Hematopoietic multipotent progenitor cell treated with erythropoietin and hydrocortisone succinate and interleukin-3 and kit ligand, for 17 days (in vitro differentiated cells): ENCODE measurements at regions not wholly inside any gene's neighbourhood (a gene's known extent, or its start where the extent isn't known, plus 50 kb on each side); places are given as distances from the start of the nearest gene placed in this dataset.

ENCODE experiments used
- DNase-seq: peaks from one replicate; pipeline ENCODE4 v3.0.0-alpha.2; 2015; ENCODE audit warnings: low spot score

DNA sequence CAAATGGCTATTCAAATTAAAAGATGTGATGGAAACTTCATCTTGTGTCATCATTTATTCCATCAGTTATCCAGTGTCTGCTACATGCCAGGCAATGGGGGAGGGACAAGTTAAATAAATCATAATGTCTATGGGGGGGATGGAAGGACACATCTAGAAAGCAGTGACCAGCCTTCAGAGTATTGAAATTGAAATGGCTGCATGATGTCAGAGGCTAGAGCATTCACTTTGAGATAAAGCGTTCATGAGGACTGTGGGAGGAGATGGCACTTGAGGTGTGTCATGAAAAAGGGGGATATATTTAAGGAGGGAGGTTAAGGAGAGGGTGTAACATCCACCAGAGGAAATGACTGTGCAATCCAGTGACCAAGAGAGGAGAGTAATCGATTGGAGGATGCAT is 50.6 kb downstream of the SLIT2 start:
- DNase-seq: no peak

DNA sequence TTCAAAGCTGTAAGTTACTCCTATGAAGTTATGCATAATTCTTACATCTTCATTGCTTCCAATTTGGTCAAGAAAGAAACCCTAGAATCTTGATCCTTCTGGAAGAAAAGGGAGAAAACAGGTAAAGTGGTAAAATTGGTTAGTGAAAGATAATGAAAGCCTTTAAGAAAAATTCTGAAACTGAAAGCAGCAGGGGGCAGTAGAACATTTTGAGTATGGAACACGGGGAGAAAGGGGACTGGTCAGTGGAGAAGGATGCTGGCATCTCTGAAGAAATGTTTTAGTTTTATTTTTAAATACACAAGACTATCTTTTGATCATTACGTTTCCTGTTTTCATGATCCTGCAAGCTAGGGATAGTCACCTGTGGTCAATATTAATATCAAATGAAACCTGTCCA is 54.3 kb downstream of the SLIT2 start:
- DNase-seq: no peak

DNA sequence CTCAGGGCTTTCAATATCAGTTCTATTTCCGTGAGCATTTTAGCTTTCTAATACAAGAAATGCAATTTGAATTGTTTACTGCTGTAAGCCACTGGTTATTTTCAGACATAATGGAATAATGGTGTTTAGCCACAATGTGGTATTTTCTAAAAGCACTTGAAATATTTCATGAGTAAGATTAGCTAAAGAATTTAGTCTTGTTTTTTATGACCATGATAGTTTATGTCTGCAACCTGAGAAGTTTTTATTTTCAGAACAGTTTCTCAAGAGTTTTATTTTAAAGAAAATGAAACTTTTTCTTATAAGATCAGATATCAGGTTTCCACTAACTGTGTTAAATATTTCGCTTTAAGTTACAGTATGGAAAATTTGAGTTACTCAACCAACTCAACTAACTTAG is 60.2 kb downstream of the SLIT2 start:
- DNase-seq: no peak

DNA sequence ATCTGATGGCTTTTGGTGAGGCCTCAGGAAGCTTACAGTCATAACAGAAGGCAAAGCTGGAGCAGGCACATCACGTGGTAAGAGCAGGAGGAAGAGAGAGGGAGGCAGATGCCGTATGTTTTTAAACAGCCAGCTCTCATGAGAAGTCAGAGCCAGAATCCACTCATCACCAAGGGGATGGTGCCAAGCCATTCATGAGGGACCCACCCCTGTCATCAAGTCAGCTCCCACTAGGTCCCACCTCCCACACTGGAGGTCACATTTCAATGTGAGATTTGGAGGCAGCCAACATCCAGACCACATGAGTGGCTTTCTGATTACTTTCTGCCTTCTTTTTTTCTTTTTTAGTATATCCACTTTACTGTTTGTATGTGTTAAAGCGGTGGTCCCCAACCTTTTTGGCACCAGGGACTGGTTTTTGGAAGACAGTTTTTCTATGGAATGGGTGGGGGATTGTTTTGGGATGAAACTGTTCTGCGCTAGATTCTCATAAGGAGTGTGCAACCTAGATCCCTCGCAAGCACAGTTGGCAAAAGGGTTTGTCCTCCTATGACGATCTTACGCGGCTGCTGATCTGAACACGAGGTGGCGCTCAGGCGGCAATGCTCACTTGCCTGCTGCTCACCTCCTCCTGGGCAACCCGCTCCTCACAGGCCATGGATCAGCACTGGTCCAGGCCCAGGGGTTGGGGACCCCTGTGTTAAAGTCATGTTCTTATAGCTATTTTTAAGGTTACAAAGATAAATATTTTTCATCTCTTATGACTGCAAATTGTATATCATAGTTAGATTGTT is 61.7 kb downstream of the SLIT2 start:
- DNase-seq: no peak

DNA sequence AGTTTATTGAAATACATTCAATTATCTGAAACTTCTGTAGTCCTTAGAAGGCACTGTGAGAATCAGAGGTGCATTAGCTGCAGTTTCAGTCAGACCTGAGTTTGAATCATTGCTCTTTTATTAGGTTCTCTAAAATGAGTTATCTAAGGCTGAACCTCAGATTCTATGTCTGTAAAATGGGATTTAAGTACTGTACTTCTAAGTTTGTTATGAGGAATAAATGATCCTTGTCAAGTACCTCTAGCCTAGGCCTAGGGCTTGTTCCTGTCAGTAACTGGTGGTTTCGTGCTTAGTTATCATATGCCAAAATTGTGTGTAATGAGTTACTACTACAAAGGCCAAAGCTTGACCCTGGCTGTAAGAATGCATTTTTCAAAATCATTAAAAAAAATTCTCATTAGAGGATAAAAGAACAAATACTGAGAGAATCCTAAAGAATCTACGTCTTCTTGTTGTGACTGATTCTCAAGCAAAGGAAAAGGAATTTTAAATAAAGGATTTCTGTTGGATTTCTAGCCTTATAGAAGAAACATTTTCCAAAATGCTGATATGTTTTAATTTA is 65.8 kb downstream of the SLIT2 start:
- no peak for DNase-seq

DNA sequence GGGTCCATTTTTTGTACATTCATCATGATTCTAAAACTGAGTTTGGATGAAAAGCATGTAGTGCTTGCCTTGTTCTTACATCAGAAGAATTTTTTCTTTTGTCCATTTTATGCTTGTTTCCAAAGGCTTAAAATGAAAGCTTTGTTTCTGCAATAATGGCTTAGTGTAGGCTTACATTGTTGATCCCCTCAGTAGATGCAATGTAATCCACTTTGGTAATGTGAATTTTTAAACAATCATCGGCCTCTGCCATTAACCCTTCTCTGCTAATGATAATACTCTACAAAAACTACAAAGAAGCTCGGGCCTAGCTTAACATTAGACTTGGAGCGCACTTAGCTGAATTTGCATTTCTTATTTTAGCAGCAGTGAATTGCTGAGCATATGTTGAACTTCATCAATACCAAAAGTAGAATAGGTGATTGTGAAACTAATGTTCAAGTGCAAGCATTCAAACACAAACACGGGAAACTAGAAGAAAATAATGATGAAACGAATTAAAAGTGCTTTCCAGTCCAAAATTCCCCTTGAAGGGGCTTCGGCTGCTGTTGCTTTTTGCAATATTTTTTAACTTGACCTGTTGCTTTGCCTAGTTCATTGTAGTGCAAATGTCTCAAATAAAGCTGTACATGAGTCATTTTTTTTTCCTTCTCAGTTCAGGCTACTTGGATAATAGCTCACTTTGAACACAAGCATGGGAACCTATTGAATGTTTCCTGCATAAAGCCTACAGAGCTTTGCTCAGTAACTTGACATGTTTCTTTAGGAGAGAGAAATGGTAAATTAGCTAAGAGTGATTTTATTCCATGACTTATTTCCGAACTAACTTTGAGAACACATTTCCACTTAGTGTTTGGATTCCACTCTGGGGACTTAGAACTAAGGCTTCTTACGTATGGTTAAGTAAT is 66.5 kb downstream of the SLIT2 start:
- DNase-seq: no peak

DNA sequence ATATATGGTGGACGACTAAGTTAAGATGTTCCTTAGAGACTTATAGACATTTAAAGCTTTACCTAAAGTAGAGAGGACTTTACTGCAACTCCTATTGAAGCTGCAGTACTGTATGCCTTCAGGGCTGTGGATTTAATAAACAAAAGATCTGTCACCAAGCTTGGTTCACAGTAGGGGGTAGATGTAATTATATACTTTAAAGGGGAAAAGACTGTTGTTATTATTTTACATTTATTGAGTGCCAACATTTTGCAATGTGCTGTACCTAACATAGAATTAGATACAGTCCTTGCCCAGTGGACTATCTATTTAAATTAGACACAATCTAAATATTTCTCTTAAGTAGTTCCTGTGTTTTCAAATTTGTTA is 67.2 kb downstream of the SLIT2 start:
- no peak for DNase-seq

DNA sequence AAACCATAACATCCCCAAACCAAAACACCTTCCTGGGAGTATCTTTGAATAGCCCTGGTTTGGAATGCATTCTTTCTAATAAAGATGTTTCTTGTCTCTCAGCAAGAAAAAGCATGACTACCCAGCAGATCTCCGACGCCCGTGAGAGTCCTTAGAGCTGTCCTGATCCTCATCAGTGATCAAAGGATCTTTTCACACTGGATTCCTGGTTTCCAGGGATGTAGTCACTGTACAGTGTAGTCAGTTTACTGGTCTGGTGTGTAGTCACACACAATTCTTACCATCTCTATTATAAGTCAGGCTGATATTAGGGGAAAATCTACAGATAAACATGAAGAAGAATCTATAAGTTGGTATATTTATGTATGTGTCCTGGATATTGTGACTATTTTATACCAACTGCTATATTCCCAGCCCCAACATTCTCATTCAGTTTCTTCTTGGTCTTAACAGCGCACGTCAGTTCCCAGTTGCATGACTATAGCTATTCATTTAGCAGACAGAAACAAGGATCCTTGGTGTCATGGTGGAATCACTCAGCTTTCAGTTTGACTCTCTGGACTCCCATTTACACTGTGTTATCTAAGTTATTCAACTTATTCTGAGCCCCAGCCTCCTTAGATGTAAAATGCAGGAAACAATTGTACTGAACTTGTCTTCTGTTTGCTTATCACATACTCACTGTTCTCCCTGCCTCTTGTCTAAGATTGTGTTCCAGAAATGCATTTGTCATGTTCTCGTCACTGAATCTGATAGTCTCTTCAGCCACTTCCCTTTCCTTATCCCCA is 68.3 kb downstream of the SLIT2 start:
- no peak for DNase-seq

DNA sequence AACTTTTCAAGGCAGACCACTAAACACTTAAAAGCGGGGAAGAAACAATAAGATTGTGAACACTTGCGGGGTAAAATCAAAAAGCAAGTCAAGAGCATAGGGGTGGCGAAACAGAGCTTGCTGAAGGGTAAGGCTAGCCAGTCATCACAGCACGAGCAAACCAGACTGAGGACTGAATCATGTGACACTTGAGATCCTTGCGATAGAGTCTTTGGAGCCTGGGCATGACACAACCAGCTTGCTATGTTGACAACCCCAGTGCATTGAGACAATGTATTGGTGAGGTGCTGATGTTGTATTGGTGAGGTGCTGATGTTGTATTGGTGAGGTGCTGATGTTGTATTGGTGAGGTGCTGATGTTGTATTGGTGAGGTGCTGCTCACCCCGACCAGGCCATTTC is 72.3 kb downstream of the SLIT2 start:
- DNase-seq: no peak

DNA sequence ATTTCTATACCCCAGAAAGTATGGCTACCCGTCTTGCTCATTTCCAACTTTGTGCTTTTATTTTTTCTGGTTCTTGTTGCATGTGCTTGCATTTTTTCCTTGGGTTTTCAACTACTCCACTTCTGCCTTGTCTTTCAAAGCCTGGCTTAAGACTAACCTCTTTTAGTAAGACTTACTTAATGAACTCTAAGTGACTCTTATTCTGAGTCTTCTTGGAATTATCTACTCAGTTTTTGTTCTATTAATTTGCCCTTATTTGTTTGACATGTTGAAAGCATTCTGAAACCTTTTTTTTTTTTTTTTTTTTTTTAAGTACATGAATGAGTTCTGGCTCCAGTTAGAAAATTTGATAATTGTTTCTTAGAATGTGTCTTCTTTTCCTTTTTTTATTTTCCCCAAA is 74.8 kb downstream of the SLIT2 start:
- DNase-seq: no peak

DNA sequence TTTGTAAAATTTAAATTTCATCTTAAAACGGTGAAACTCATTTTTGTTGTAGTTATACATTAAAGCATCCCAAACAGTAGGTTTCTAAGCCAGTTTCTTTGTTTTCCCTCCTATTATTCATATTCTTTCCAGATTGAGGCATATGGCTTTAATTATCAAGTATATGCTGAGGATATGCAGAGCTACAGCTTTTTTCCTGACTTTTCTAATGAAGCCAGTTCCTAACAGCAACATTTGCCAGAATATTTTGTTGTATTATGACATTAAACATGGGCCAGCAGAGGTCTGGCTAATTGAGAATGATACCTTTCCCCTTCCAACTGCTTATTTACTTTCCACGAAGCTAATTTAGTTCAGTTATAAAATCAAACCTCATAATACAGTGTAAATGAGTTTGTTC is 75.3 kb downstream of the SLIT2 start:
- no peak for DNase-seq

DNA sequence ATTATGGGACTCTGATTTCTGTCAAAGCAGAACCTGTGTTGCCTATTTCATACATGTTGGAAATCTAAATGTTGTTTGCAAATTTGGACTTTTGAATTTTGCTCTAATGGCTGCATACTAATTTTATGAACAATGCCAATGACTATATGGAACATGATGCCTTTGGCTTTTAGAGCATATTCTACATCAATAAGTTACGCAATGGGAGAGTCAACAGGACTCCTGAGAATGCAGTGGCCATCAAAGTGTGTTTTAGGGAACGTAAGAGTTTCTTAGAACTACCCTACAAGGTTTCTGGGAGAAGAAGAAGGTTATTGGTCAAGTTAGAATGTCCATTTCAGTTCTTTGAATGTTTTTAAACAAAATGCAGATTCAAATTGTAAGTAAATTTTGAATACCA is 76.1 kb downstream of the SLIT2 start:
- DNase-seq: no peak

DNA sequence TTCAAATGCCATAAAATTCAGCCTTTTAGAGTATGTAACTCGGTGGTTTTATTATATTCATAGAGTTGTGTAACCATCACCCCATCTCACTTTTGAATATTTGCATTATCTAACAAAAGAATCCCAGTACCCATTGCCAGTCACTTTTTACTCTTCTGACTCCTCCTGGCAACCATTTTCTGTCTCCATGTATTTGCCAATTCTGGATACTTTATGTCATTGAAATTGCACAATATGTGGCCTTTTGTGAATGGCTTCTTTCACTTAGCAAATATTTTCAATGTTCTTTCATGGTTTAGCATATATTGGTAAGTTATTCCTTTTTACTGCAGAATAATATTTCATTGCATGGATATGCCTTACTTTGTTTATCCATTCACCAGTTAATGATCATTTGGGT is 79.9 kb downstream of the SLIT2 start:
- no peak for DNase-seq

DNA sequence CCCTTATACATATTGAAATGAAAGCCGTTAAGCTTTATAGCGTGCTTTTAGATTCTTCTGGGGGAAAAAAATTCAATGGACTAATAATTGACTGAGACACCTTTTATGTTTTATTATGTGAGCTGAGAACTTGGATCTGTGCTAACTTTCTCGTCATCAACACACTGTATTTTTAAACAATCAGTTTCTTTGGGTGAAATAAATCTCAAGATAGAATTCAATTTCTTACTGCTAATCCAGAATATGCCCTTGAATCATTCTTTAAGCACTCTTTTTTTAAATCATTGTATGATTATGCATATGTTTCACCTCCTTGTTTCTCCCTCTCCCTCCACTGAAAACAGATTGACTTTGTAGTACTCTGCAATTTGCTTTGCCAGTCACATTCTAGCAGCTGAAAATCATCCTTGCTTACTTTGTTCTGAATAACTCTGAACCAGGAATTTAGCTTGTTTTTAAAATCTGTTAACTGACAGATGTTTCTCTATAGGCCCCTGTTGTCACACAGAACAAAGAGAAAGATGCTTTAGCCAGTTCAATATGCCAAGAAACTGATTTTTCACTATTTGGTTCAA is 81.5 kb downstream of the SLIT2 start:
- DNase-seq: no peak

DNA sequence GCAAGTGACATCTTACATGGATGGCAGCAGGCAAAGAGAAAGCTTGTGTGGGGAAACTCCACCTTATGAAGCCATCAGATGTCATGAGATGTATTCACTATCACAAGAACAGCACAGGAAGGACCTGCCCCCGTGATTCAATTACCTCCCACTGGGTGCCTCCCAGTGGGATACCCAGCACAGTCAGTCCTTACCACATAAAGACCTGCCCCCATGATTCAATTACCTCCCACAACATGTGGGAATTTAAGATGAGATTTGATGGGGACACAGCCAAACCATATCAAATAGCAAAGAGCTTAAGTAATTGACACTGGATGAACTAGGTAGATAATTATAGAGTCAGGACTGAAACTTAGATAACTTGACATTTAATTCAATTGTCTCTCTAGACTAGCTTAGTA is 85.6 kb downstream of the SLIT2 start:
- DNase-seq: no peak

DNA sequence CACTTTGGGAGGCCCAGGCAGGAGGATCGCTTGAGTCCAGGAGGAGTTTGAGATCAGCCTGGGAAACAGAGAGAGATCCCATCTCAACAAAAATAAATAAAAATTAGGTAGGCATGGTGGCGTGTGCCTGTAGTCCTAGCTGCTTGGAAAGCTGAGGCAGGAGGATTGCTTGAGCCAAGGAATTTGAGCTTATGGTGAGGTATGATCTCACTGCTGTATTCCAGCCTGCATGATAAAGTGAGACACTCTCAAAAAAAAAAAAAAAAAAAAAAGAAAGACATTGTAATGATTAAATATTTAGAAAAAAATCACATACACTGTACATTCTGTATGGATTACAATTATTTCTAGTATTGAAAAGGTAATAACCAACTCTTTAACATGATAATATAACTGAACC is 87.1 kb downstream of the SLIT2 start:
- no peak for DNase-seq

DNA sequence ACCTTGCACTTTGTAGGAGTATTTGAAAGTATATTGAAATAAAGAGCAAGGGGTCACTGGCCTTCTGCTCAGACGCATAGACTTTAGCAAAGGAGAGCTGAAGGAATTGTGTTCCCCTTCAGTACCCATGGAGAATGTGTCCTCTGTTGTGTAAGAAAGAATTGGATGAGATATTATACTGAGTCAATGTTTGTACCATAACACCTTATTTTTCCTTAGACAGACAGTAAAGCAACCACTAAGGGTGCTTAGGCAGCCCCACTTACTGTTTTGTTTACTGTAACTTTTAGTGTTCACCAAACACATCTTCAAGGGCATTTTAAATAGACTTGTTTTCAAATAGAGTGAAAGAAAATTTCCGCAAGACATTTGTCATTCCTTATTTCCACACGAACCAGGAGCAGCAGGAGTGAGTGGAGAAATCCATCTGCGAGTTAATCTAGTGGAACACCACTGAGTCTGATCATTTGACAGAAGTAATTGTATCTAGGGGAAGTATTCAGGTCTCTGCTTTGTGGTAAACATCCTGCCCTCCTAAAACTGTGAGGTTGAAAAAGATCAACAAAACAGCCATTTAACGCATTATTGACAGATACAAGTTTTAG is 89.5 kb downstream of the SLIT2 start:
- DNase-seq: no peak

DNA sequence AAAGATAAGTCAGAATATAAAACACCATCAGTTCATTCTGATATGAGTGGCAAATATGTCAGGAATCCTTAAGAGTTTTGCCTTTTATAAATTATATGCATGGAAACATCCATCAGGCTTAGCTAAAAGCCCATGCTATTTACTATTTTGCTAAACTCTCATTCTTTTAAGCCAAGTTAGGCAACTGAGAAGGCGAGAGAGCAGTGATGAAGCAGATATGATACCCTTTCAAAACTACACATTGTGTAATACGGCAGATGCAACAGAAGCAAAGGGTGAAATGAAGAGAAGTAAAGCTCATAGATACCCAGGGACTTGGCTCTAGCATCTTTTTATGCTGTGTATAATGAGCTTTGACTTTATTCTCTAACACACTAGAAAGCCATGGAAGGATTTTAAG is 95.8 kb downstream of the SLIT2 start:
- no peak for DNase-seq

DNA sequence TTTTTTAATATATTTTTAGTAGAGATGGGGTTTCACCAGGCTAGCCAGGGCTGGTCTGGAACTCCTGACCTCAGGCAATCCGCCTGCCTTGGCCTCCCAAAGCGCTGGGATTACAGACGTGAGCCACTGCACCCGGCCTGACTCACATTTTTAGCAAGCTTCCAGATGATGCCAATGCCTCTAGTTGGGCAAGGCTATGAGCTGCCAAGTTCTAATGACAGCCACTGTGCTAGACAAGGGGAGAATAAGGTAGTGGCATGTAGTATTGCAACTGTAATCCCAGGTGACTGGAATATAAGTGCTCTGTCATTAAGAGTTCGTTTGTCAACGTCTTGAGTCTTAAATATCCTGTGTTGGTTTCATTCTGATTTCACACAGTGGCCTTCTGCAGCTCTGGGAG is 96.7 kb downstream of the SLIT2 start:
- DNase-seq: no peak

DNA sequence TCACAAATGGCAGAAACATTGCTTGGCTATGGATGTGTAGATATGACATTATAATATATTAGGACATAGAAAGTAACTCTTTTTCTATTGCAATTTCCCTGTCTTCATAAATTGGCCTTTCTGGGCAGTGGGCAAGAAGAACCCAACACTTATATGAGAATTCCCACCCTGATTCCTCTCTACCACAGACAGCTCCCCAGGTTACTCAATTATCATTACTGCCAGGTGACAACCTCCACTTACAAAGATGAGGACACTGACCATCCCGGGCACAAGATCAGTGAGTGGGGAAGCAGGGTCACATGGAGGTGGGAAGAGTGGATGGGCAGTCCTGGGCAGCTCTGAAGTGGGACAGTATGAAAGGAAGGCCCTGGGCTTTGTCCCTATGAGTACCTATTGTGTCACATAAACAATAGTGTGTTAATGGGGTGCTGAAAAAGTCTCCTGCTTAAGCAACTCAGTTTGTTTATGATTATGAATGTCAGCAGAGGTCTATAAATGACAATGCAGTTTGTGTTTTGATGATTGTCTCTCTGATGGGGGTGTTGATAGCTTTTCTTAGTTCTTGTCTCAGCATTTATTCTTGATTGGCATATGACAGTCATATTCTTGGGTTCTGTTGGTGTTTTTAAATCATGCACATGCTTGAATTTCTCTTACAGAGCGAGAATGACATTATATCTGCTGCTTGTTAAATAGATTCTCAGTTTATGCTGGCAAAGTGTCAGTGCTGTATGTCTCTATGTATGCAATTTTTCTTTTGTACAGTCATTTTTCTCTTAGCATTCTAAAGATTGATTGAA is 99.9 kb downstream of the SLIT2 start:
- no peak for DNase-seq

DNA sequence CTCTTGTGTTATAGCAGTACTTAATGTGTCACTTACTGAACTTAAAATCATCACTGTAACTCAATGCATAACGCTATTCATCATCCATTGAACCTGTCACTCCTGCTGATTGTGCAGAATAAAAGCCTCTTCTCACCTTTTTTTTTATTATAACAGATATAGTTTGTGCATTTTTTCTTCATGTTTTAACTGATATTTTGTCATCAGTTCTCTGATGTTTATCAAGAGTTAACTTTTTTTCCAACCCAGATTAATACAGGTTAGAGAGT is 100.4 kb downstream of the SLIT2 start:
- DNase-seq: no peak
